Keratinocyte (primary cell): ENCODE measurements at regions not wholly inside any gene's neighbourhood (a gene's known extent, or its start where the extent isn't known, plus 50 kb on each side); places are given as distances from the start of the nearest gene placed in this dataset.

ENCODE experiments used
- CTCF ChIP-seq, 3 experiments: IDR thresholded peaks in 1 of 3; conservative IDR thresholded peaks in 1 of 3; optimal IDR thresholded peaks in 1 of 3; 2 replicates in 2 of 3; 3 replicates in 1 of 3; pipeline versions ENCODE3 to v1.5.1; 2011; ENCODE audit warnings: low read length in 3 of 3, mild to moderate bottlenecking in 3 of 3, moderate library complexity in 2 of 3, control low read depth in 1 of 3, inconsistent platforms in 1 of 3; ENCODE audit not compliant: insufficient read depth in 2 of 3; ENCODE audit errors: extremely low read depth in 1 of 3
- EZH2 ChIP-seq: IDR thresholded peaks from one replicate; pipeline ENCODE4 v1.6.1; 2012; ENCODE audit warnings: inconsistent platforms, mild to moderate bottlenecking, low read length, moderate library complexity

GRCh38 chr1:187839873-187840272 is 1011.1 kb downstream of the PLA2G4A start:
- no peak for TF ChIP-seq EZH2
- TF ChIP-seq CTCF (optimal IDR thresholded peaks at IDR 0.05 in 1 of 3, IDR thresholded peaks at IDR 0.05 in 1 of 3, conservative IDR thresholded peaks at IDR 0.05 in 1 of 3; ENCODE audit: extremely low read depth in 1 of 3, insufficient read depth in 2 of 3, low read length in 3 of 3): no peak
